ENCODE measurements at regions not wholly inside any gene's neighbourhood (a gene's known extent, or its start where the extent isn't known, plus 50 kb on each side); places are given as distances from the start of the nearest gene placed in this dataset.

DNA sequence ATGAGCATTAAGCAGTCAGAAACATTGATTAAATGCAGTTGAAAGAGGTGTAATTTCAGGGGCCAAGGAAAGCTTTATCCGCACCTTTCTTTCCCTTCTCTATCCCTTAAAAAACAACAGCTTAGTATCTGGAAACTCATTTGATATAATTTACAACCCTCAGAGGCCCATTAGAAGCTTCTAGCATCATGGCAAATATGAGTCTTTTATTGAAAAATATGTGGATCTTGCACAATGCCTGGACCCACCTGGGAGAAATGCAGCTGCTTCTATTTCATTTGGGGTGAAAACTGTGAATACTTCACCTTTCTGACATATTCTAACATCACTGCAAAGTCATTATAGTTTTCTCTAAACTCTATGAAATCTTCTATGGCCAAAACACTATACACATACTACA is 492.2 kb upstream of the PSMD7 start:
- no peak for FAIRE-seq
- Histone ChIP-seq H3K79me1 (ENCODE audit: low read depth, low read length) (no peaks in the 10 kb centered on the region), H2BK5ac (ENCODE audit: low read depth, low read length) (no peak overlapping the region), H3K9ac (replicated peaks in 1 of 4; ENCODE audit: extremely low read depth in 1 of 4, low read depth in 3 of 4, low read length in 3 of 4) (no peak overlapping the region), H3K27ac (ENCODE audit: low read depth, low read length) (no peak overlapping the region), H3K4ac (replicated peaks; ENCODE audit: insufficient read length, low read depth, low read length) (no peak overlapping the region), H2BK12ac (ENCODE audit: low read depth, low read length) (no peak overlapping the region), H3K18ac (ENCODE audit: extremely low read depth, low read length) (no peak overlapping the region), H3K4me2 (ENCODE audit: insufficient read depth in 1 of 2, low read depth in 2 of 2, low read length in 2 of 2) (no peak overlapping the region), H2AK5ac (ENCODE audit: low read depth, low read length) (no peak overlapping the region), H3K4me3 (ENCODE audit: extremely low read depth in 1 of 4, insufficient read depth in 2 of 4, low read depth in 3 of 4, low read length in 4 of 4) (no peak overlapping the region), H4K8ac (ENCODE audit: extremely low read depth, insufficient read depth, low read length) (no peak overlapping the region), H2AFZ (ENCODE audit: low read length) (no peak overlapping the region), H3K14ac (ENCODE audit: insufficient read length) (no peak overlapping the region), H2BK20ac (ENCODE audit: low read length) (no peak overlapping the region), H3K36me3 (ENCODE audit: control insufficient read depth in 2 of 4, insufficient read depth in 4 of 4, low read length in 3 of 4) (no peaks in the 10 kb centered on the region), H2BK15ac (ENCODE audit: low read length) (no peak overlapping the region), H4K20me1 (replicated peaks in 1 of 2; ENCODE audit: control insufficient read depth in 1 of 2, insufficient read depth in 2 of 2, low read length in 2 of 2) (no peaks in the 10 kb centered on the region), H4K91ac (replicated peaks; ENCODE audit: insufficient read length, low read length) (no peak overlapping the region), H3K23ac (ENCODE audit: insufficient read length) (no peak overlapping the region), H2BK120ac (replicated peaks; ENCODE audit: low read depth, low read length) (no peak overlapping the region), H3K27me3 (replicated peaks in 1 of 4; ENCODE audit: control insufficient read depth in 3 of 4, extremely low read depth in 1 of 4, insufficient read depth in 3 of 4, low read length in 3 of 4) (no peaks in the 10 kb centered on the region), H3K79me2 (ENCODE audit: control insufficient read depth in 1 of 2, insufficient read depth in 2 of 2, low read length in 2 of 2) (no peaks in the 10 kb centered on the region), H3K9me3 (ENCODE audit: insufficient read depth in 2 of 2, low read depth in 1 of 2, low read length in 1 of 2) (no peaks in the 10 kb centered on the region), H3K4me1 (replicated peaks in 1 of 4; ENCODE audit: control insufficient read depth in 3 of 4, insufficient read depth in 4 of 4, low read length in 3 of 4) (no peaks in the 10 kb centered on the region), H3K23me2 (ENCODE audit: low read depth, low read length) (no peaks in the 10 kb centered on the region), H3K56ac (replicated peaks; ENCODE audit: insufficient read length, low read depth, low read length) (no peak overlapping the region), H4K5ac (ENCODE audit: insufficient read length, low read depth, low read length) (no peak overlapping the region)
- ChIA-PET CTCF (ENCODE audit: partially characterized antibody) (interaction anchor here (1.0 to 1.2 kb wide), 3 partner anchors 11 to 61 kb away, joined by 3 read pairs; no protein-coding TSS in a partner anchor), POLR2A (ENCODE audit: partially characterized antibody) (no interaction called here)
- 94% methylated on average over 1 of the region's 1 CpG; no CpG with 5 or more reads in 1 of the 2 experiments for WGBS, 2 experiments (ENCODE audit: extremely low coverage in 1 of 2, insufficient coverage in 1 of 2, insufficient read length in 1 of 2, insufficient replicate concordance in 2 of 2, low coverage in 1 of 2, low lambda C conversion rate in 2 of 2, missing lambda C conversion rate in 1 of 2)
- no peak for DNase-seq (ENCODE audit: low read depth in 1 of 2, low spot score in 2 of 2)
- TF ChIP-seq RAD21 (IDR thresholded peaks at IDR 0.05 in 1 of 2, conservative IDR thresholded peaks at IDR 0.05 in 1 of 2; ENCODE audit: low read depth in 2 of 2, low read length in 2 of 2) (no peak), TAF7 (optimal IDR thresholded peaks at IDR 0.05; ENCODE audit: borderline replicate concordance, low read depth, low read length) (no peak), CBX8 (IDR thresholded peaks at IDR 0.05; ENCODE audit: borderline replicate concordance, low read depth, low read length) (no peak), SIN3A (conservative IDR thresholded peaks at IDR 0.05 in 1 of 2, IDR thresholded peaks at IDR 0.05 in 1 of 2; ENCODE audit: low read depth in 1 of 2, low read length in 2 of 2) (no peak), YY1 (IDR thresholded peaks at IDR 0.05; ENCODE audit: low read depth, low read length) (no peak), TCF12 (IDR thresholded peaks at IDR 0.05; ENCODE audit: low read depth, low read length) (no peak), SAP30 (IDR thresholded peaks at IDR 0.05; ENCODE audit: insufficient read depth, insufficient replicate concordance, low read length) (no peak), NRF1 (IDR thresholded peaks at IDR 0.05; ENCODE audit: low read depth, low read length) (no peak), KDM4A (IDR thresholded peaks at IDR 0.05; ENCODE audit: low read depth, low read length, severe bottlenecking) (no peak), KDM1A (IDR thresholded peaks at IDR 0.05; ENCODE audit: borderline replicate concordance, low read length) (no peak), EZH2 (IDR thresholded peaks at IDR 0.05; ENCODE audit: low read depth, low read length, severe bottlenecking) (no peak), SRF (IDR thresholded peaks at IDR 0.05; ENCODE audit: low read depth, low read length) (no peak), ASH2L (IDR thresholded peaks at IDR 0.05; ENCODE audit: low read length) (no peak)
- TF ChIP-seq, protein P1, sequence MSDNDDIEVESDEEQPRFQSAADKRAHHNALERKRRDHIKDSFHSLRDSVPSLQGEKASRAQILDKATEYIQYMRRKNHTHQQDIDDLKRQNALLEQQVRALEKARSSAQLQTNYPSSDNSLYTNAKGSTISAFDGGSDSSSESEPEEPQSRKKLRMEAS (IDR thresholded peaks at IDR 0.05) = no peak

Data from H1 (cell line).